ENCODE measurements at regions not wholly inside any gene's neighbourhood (a gene's known extent, or its start where the extent isn't known, plus 50 kb on each side); places are given as distances from the start of the nearest gene placed in this dataset.

- Mint-ChIP-seq H3K4me1 (no peaks in the 10 kb centered on the region), H3K36me3 (no peaks in the 10 kb centered on the region), H3K27me3 (no peaks in the 10 kb centered on the region), H3K9me3 (peaks cover 7 to 29% (median 8%) of the 10 kb centered on the region in 3 donors), H3K27ac (no peak overlapping the region), H3K4me3 (no peak overlapping the region)
- WGBS (ENCODE audit: insufficient coverage) = 100% methylated on average over 1 of the region's 2 CpGs
- Histone ChIP-seq H3K27ac (ENCODE audit: low read length) (no peak overlapping the region), H3K9me3 (no peaks in the 10 kb centered on the region), H3K4me1 (ENCODE audit: control insufficient read depth in 1 of 2, extremely low read depth in 1 of 2, insufficient read depth in 2 of 2, low read length in 2 of 2) (no peaks in the 10 kb centered on the region), H3K27me3 (replicated peaks in 1 of 2; ENCODE audit: control insufficient read depth in 2 of 2, extremely low read depth in 1 of 2, insufficient read depth in 2 of 2, low read length in 1 of 2) (no peaks in the 10 kb centered on the region), H3K4me3 (ENCODE audit: control insufficient read depth in 1 of 2, extremely low read depth in 1 of 2, low read length in 1 of 2) (no peak overlapping the region), H3K36me3 (ENCODE audit: control insufficient read depth in 2 of 2, extremely low read depth in 1 of 2, insufficient read depth in 1 of 2, low read length in 1 of 2) (no peaks in the 10 kb centered on the region)
- DNase-seq = no peak
- ChIA-PET POLR2A (no interaction called here), CTCF (no interaction called here)
- ATAC-seq (replicated peaks in 1 of 4) = no peak
Measured at GRCh38 chr11:37643968-37644367, 1045.9 kb upstream of the RAG2 start.

GRCh38 chr11:37642296-37642695 is 1044.3 kb upstream of the RAG2 start:
- Mint-ChIP-seq H3K4me1 (no peaks in the 10 kb centered on the region), H3K9me3 (peaks cover 7 to 29% (median 8%) of the 10 kb centered on the region in 3 donors), H3K27me3 (no peaks in the 10 kb centered on the region), H3K4me3 (no peak overlapping the region), H3K36me3 (no peaks in the 10 kb centered on the region), H3K27ac (no peak overlapping the region)
- Histone ChIP-seq H3K4me3 (ENCODE audit: control insufficient read depth in 1 of 2, extremely low read depth in 1 of 2, low read length in 1 of 2) (no peak overlapping the region), H3K27ac (ENCODE audit: low read length) (no peak overlapping the region), H3K9me3 (no peaks in the 10 kb centered on the region), H3K36me3 (ENCODE audit: control insufficient read depth in 2 of 2, extremely low read depth in 1 of 2, insufficient read depth in 1 of 2, low read length in 1 of 2) (no peaks in the 10 kb centered on the region), H3K27me3 (replicated peaks in 1 of 2; ENCODE audit: control insufficient read depth in 2 of 2, extremely low read depth in 1 of 2, insufficient read depth in 2 of 2, low read length in 1 of 2) (no peaks in the 10 kb centered on the region), H3K4me1 (ENCODE audit: control insufficient read depth in 1 of 2, extremely low read depth in 1 of 2, insufficient read depth in 2 of 2, low read length in 2 of 2) (no peaks in the 10 kb centered on the region)
- WGBS (ENCODE audit: insufficient coverage) = no CpG with 5 or more reads among the region's 2 CpGs
- CTCF ChIA-PET = no interaction called here
- DNase-seq (no peak), ATAC-seq (replicated peaks in 1 of 4) (no peak)
- POLR2A ChIA-PET = no interaction called here

- no peak for DNase-seq
- POLR2A ChIA-PET = no interaction called here
Measured at GRCh38 chr11:37632748-37633147, 1034.7 kb upstream of the RAG2 start.

GRCh38 chr11:37630866-37631265 is 1032.8 kb upstream of the RAG2 start:
- Histone ChIP-seq H3K9me3 (no peaks in the 10 kb centered on the region), H3K4me3 (ENCODE audit: control insufficient read depth in 1 of 2, extremely low read depth in 1 of 2, low read length in 1 of 2) (no peak overlapping the region), H3K36me3 (ENCODE audit: control insufficient read depth in 2 of 2, extremely low read depth in 1 of 2, insufficient read depth in 1 of 2, low read length in 1 of 2) (no peaks in the 10 kb centered on the region), H3K4me1 (ENCODE audit: control insufficient read depth in 1 of 2, extremely low read depth in 1 of 2, insufficient read depth in 2 of 2, low read length in 2 of 2) (no peaks in the 10 kb centered on the region), H3K27me3 (replicated peaks in 1 of 2; ENCODE audit: control insufficient read depth in 2 of 2, extremely low read depth in 1 of 2, insufficient read depth in 2 of 2, low read length in 1 of 2) (no peaks in the 10 kb centered on the region), H3K27ac (ENCODE audit: low read length) (no peak overlapping the region)
- ATAC-seq (replicated peaks in 1 of 4) (no peak), DNase-seq (no peak)
- WGBS (ENCODE audit: insufficient coverage) = no CpG with 5 or more reads among the region's 1 CpG
- POLR2A ChIA-PET = no interaction called here
- Mint-ChIP-seq H3K4me3 (no peak overlapping the region), H3K36me3 (no peaks in the 10 kb centered on the region), H3K9me3 (peaks cover 11 to 37% (median 20%) of the 10 kb centered on the region in 3 donors), H3K27me3 (no peaks in the 10 kb centered on the region), H3K27ac (no peak overlapping the region), H3K4me1 (no peaks in the 10 kb centered on the region)
- CTCF ChIA-PET = no interaction called here

More at GRCh38 chr11:37632748-37633147, 1034.7 kb upstream of the RAG2 start:
- Mint-ChIP-seq H3K36me3 (no peaks in the 10 kb centered on the region), H3K27me3 (no peaks in the 10 kb centered on the region), H3K4me1 (no peaks in the 10 kb centered on the region), H3K27ac (no peak overlapping the region), H3K9me3 (peaks cover 13 to 36% (median 15%) of the 10 kb centered on the region in 3 donors), H3K4me3 (no peak overlapping the region)
- Histone ChIP-seq H3K36me3 (ENCODE audit: control insufficient read depth in 2 of 2, extremely low read depth in 1 of 2, insufficient read depth in 1 of 2, low read length in 1 of 2) (no peaks in the 10 kb centered on the region), H3K4me3 (ENCODE audit: control insufficient read depth in 1 of 2, extremely low read depth in 1 of 2, low read length in 1 of 2) (no peak overlapping the region), H3K4me1 (ENCODE audit: control insufficient read depth in 1 of 2, extremely low read depth in 1 of 2, insufficient read depth in 2 of 2, low read length in 2 of 2) (no peaks in the 10 kb centered on the region), H3K9me3 (no peaks in the 10 kb centered on the region), H3K27ac (ENCODE audit: low read length) (no peak overlapping the region), H3K27me3 (replicated peaks in 1 of 2; ENCODE audit: control insufficient read depth in 2 of 2, extremely low read depth in 1 of 2, insufficient read depth in 2 of 2, low read length in 1 of 2) (no peaks in the 10 kb centered on the region)
- CTCF ChIA-PET = no interaction called here
- ATAC-seq (replicated peaks in 1 of 4) = no peak

- Mint-ChIP-seq H3K4me1 (no peaks in the 10 kb centered on the region), H3K9me3 (peaks cover 6 to 33% (median 21%) of the 10 kb centered on the region in 3 donors), H3K36me3 (no peaks in the 10 kb centered on the region), H3K4me3 (no peak overlapping the region), H3K27ac (no peak overlapping the region), H3K27me3 (no peaks in the 10 kb centered on the region)
- Histone ChIP-seq H3K27ac (ENCODE audit: low read length) (no peak overlapping the region), H3K4me1 (ENCODE audit: control insufficient read depth in 1 of 2, extremely low read depth in 1 of 2, insufficient read depth in 2 of 2, low read length in 2 of 2) (no peaks in the 10 kb centered on the region), H3K27me3 (replicated peaks in 1 of 2; ENCODE audit: control insufficient read depth in 2 of 2, extremely low read depth in 1 of 2, insufficient read depth in 2 of 2, low read length in 1 of 2) (no peaks in the 10 kb centered on the region), H3K36me3 (ENCODE audit: control insufficient read depth in 2 of 2, extremely low read depth in 1 of 2, insufficient read depth in 1 of 2, low read length in 1 of 2) (no peaks in the 10 kb centered on the region), H3K4me3 (ENCODE audit: control insufficient read depth in 1 of 2, extremely low read depth in 1 of 2, low read length in 1 of 2) (no peak overlapping the region), H3K9me3 (no peaks in the 10 kb centered on the region)
- ChIA-PET POLR2A (no interaction called here), CTCF (no interaction called here)
- no peak for ATAC-seq (replicated peaks in 1 of 4)
- WGBS (ENCODE audit: insufficient coverage) = no CpG with 5 or more reads among the region's 3 CpGs
- DNase-seq = no peak
Measured at GRCh38 chr11:37623778-37624177, 1025.7 kb upstream of the RAG2 start.

- Mint-ChIP-seq H3K27me3 (no peaks in the 10 kb centered on the region), H3K4me1 (no peaks in the 10 kb centered on the region), H3K36me3 (no peaks in the 10 kb centered on the region), H3K27ac (no peak overlapping the region), H3K4me3 (no peak overlapping the region), H3K9me3 (peaks cover 7 to 32% (median 18%) of the 10 kb centered on the region in 3 donors)
- no peak for ATAC-seq (replicated peaks in 1 of 4)
- 50% methylated on average over 1 of the region's 1 CpG for WGBS (ENCODE audit: insufficient coverage)
- Histone ChIP-seq H3K36me3 (ENCODE audit: control insufficient read depth in 2 of 2, extremely low read depth in 1 of 2, insufficient read depth in 1 of 2, low read length in 1 of 2) (no peaks in the 10 kb centered on the region), H3K4me3 (ENCODE audit: control insufficient read depth in 1 of 2, extremely low read depth in 1 of 2, low read length in 1 of 2) (no peak overlapping the region), H3K9me3 (no peaks in the 10 kb centered on the region), H3K27me3 (replicated peaks in 1 of 2; ENCODE audit: control insufficient read depth in 2 of 2, extremely low read depth in 1 of 2, insufficient read depth in 2 of 2, low read length in 1 of 2) (no peaks in the 10 kb centered on the region), H3K4me1 (ENCODE audit: control insufficient read depth in 1 of 2, extremely low read depth in 1 of 2, insufficient read depth in 2 of 2, low read length in 2 of 2) (no peaks in the 10 kb centered on the region), H3K27ac (ENCODE audit: low read length) (no peak overlapping the region)
- ChIA-PET POLR2A (no interaction called here), CTCF (no interaction called here)
- DNase-seq = no peak
Measured at GRCh38 chr11:37621662-37622061, 1023.6 kb upstream of the RAG2 start.

- Mint-ChIP-seq H3K4me1 (no peaks in the 10 kb centered on the region), H3K36me3 (no peaks in the 10 kb centered on the region), H3K4me3 (no peak overlapping the region), H3K27ac (no peak overlapping the region), H3K9me3 (peaks cover 4 to 22% (median 17%) of the 10 kb centered on the region in 3 donors), H3K27me3 (no peaks in the 10 kb centered on the region)
- Histone ChIP-seq H3K27ac (ENCODE audit: low read length) (no peak overlapping the region), H3K4me3 (ENCODE audit: control insufficient read depth in 1 of 2, extremely low read depth in 1 of 2, low read length in 1 of 2) (no peak overlapping the region), H3K4me1 (ENCODE audit: control insufficient read depth in 1 of 2, extremely low read depth in 1 of 2, insufficient read depth in 2 of 2, low read length in 2 of 2) (no peaks in the 10 kb centered on the region), H3K27me3 (replicated peaks in 1 of 2; ENCODE audit: control insufficient read depth in 2 of 2, extremely low read depth in 1 of 2, insufficient read depth in 2 of 2, low read length in 1 of 2) (no peaks in the 10 kb centered on the region), H3K9me3 (no peaks in the 10 kb centered on the region), H3K36me3 (ENCODE audit: control insufficient read depth in 2 of 2, extremely low read depth in 1 of 2, insufficient read depth in 1 of 2, low read length in 1 of 2) (no peaks in the 10 kb centered on the region)
- WGBS (ENCODE audit: insufficient coverage) = no CpG with 5 or more reads among the region's 1 CpG
- POLR2A ChIA-PET = interaction anchor here in 1 of 2 donors (0.6 kb wide), 1 partner anchor 24 kb away, joined by 3 read pairs; no protein-coding TSS in a partner anchor
- CTCF ChIA-PET = interaction anchor here in 1 of 2 donors (0.7 kb wide), 1 partner anchor 14 kb away, joined by 3 read pairs; no protein-coding TSS in a partner anchor
- ATAC-seq (replicated peaks in 1 of 4) (no peak), DNase-seq (no peak)
Measured at GRCh38 chr11:37616291-37616690, 1018.3 kb upstream of the RAG2 start.

Measured in T-cell (primary cell).